Osteoblast (primary cell): ENCODE measurements at regions not wholly inside any gene's neighbourhood (a gene's known extent, or its start where the extent isn't known, plus 50 kb on each side); places are given as distances from the start of the nearest gene placed in this dataset.

Experiments
- DNase-seq: peaks from one replicate; pipeline ENCODE4 v3.0.0; 2011; ENCODE audit warnings: low spot score, mixed read lengths; ENCODE audit not compliant: insufficient read length; ENCODE audit errors: missing footprints
- H2AFZ ChIP-seq: 2 replicates; pipeline ENCODE4 v1.6.0; 2011; ENCODE audit warnings: mild to moderate bottlenecking, low read length
- H3K27ac ChIP-seq: 2 replicates; pipeline ENCODE4 v1.5.1; 2011; ENCODE audit warnings: mild to moderate bottlenecking, low read depth, low read length, moderate library complexity
- H3K27me3 ChIP-seq: 2 replicates; pipeline ENCODE4 v1.6.0; 2012; ENCODE audit warnings: mild to moderate bottlenecking, control low read depth, inconsistent platforms, low read length, moderate library complexity; ENCODE audit not compliant: insufficient read depth
- H3K36me3 ChIP-seq: 2 replicates; pipeline ENCODE4 v1.5.1; 2011; ENCODE audit warnings: mild to moderate bottlenecking, low read length, control low read depth, moderate library complexity; ENCODE audit not compliant: insufficient read depth
- H3K4me1 ChIP-seq: 2 replicates; pipeline ENCODE4 v1.5.1; 2011; ENCODE audit warnings: mild to moderate bottlenecking, low read length, control low read depth, moderate library complexity; ENCODE audit not compliant: insufficient read depth
- H3K4me2 ChIP-seq: 2 replicates; pipeline ENCODE4 v1.6.0; 2011; ENCODE audit warnings: mild to moderate bottlenecking, low read length; ENCODE audit not compliant: insufficient read depth
- H3K4me3 ChIP-seq: fragments of 200-600 bp; sonication (generic); 3 replicates; pipeline ENCODE4 v1.5.1; 2012; ENCODE audit warnings: mild to moderate bottlenecking, low read length, inconsistent platforms; ENCODE audit not compliant: insufficient read depth
- H3K79me2 ChIP-seq: 2 replicates; pipeline ENCODE4 v1.6.0; 2012; ENCODE audit warnings: mild to moderate bottlenecking, low read length, control low read depth, inconsistent platforms; ENCODE audit not compliant: insufficient read depth
- H3K9me3 ChIP-seq: 2 replicates; pipeline ENCODE4 v1.5.1; 2011; ENCODE audit warnings: low read depth, low read length, control low read depth
- H4K20me1 ChIP-seq: 2 replicates; pipeline ENCODE4 v1.6.0; 2012; ENCODE audit warnings: mild to moderate bottlenecking, low read length, control low read depth; ENCODE audit not compliant: insufficient read depth
- CTCF ChIP-seq: IDR thresholded peaks from 2 replicates; pipeline ENCODE4 v1.5.1; 2011; ENCODE audit warnings: mild to moderate bottlenecking, low read depth, low read length, moderate library complexity; ENCODE audit errors: extremely low read depth

GRCh38 chr12:84632556-84632955, 280.0 kb downstream of the SLC6A15 start:
- no peak overlapping the region for H3K27ac ChIP-seq
- H3K9me3 ChIP-seq = no peaks in the 10 kb centered on the region
- H4K20me1 ChIP-seq = no peaks in the 10 kb centered on the region
- DNase-seq = no peak
- H3K4me2 ChIP-seq = no peak overlapping the region
- no peak overlapping the region for H3K4me3 ChIP-seq
- H3K4me1 ChIP-seq = no peaks in the 10 kb centered on the region
- TF ChIP-seq CTCF = no peak
- H3K27me3 ChIP-seq = no peaks in the 10 kb centered on the region
- no peaks in the 10 kb centered on the region for H3K36me3 ChIP-seq
- no peaks in the 10 kb centered on the region for H3K79me2 ChIP-seq
- H2AFZ ChIP-seq = no peak overlapping the region

DNA sequence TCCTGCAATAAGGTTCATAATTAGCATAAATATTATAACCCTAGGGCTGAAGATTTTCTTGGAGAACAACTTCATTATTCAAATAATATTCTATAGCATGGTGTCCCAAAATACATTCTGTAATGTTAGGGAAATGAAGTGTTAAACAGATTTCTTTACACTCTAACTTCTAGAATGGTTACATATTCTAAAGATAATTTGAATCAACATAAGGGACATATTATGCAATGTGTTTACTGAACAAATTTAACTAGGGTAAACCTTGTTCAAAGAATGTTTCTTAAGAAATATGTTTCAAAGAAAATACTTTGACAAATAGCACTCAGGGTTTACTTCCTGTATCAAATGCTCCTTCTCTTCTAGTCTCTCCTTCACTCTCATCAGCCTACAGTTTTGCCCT, 281.6 kb downstream of the SLC6A15 start:
- Histone ChIP-seq H3K27me3 (no peaks in the 10 kb centered on the region), H3K9me3 (no peaks in the 10 kb centered on the region), H3K4me3 (no peak overlapping the region), H3K4me2 (no peak overlapping the region), H4K20me1 (no peaks in the 10 kb centered on the region), H2AFZ (no peak overlapping the region), H3K36me3 (no peaks in the 10 kb centered on the region), H3K79me2 (no peaks in the 10 kb centered on the region), H3K27ac (no peak overlapping the region), H3K4me1 (no peaks in the 10 kb centered on the region)
- no peak for DNase-seq
- TF ChIP-seq CTCF = no peak

DNA sequence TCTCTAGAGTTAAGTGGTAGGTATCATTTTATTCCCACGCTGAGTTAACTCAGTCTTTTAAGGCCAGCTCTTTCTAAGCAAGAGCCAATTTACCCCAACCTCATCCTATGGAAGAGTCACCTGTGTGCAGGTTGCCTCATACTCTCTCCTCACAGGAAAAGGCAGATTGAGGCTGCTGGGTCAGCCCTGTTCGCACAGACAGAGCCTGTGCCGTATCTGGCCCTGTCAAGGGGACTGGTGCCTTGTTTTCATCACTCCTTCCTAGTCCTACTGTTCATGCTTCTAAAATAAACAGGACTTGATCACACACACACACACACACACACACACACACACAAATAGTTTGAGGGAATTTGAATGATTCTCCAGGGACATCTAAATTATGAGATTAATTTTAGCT, 285.0 kb downstream of the SLC6A15 start:
- H3K4me2 ChIP-seq = no peak overlapping the region
- no peak overlapping the region for H3K27ac ChIP-seq
- no peaks in the 10 kb centered on the region for H3K9me3 ChIP-seq
- DNase-seq = no peak
- H3K4me1 ChIP-seq = no peaks in the 10 kb centered on the region
- no peak overlapping the region for H3K4me3 ChIP-seq
- H3K36me3 ChIP-seq = no peaks in the 10 kb centered on the region
- H3K27me3 ChIP-seq = no peaks in the 10 kb centered on the region
- no peaks in the 10 kb centered on the region for H4K20me1 ChIP-seq
- TF ChIP-seq CTCF = no peak
- no peak overlapping the region for H2AFZ ChIP-seq
- H3K79me2 ChIP-seq = no peaks in the 10 kb centered on the region

DNA sequence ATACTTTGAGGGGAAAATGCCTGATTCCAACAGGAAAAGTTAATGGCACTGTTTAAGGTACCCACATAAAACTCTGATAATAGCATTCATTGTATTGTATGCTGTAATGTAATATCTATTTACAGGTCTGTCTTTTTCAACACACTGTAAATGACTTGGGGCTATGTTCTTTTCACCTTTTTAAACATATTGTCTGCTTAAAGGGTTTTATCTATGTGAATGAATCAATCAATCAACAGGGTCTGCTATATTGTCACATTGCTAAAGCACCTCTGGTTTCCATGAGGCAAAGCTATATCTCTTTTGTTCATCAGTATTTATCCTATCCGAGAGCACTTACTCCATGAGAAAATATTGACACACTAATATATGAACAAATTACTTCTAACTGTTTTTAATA, 288.0 kb downstream of the SLC6A15 start:
- Histone ChIP-seq H3K9me3 (no peaks in the 10 kb centered on the region), H3K27ac (no peak overlapping the region), H2AFZ (no peak overlapping the region), H3K4me2 (no peak overlapping the region), H4K20me1 (no peaks in the 10 kb centered on the region), H3K4me1 (no peaks in the 10 kb centered on the region), H3K4me3 (no peak overlapping the region), H3K79me2 (no peaks in the 10 kb centered on the region), H3K36me3 (no peaks in the 10 kb centered on the region), H3K27me3 (no peaks in the 10 kb centered on the region)
- no peak for TF ChIP-seq CTCF
- no peak for DNase-seq
